HG02610 (cell line): ENCODE measurements at regions not wholly inside any gene's neighbourhood (a gene's known extent, or its start where the extent isn't known, plus 50 kb on each side); places are given as distances from the start of the nearest gene placed in this dataset.

Experiments
- ATAC-seq: cut with Tn5 transposase; IDR thresholded peaks from one replicate; pipeline ENCODE4 v1.9.1; 2021; ENCODE audit warnings: mild to moderate bottlenecking, moderate library complexity; ENCODE audit not compliant: unreplicated experiment

DNA sequence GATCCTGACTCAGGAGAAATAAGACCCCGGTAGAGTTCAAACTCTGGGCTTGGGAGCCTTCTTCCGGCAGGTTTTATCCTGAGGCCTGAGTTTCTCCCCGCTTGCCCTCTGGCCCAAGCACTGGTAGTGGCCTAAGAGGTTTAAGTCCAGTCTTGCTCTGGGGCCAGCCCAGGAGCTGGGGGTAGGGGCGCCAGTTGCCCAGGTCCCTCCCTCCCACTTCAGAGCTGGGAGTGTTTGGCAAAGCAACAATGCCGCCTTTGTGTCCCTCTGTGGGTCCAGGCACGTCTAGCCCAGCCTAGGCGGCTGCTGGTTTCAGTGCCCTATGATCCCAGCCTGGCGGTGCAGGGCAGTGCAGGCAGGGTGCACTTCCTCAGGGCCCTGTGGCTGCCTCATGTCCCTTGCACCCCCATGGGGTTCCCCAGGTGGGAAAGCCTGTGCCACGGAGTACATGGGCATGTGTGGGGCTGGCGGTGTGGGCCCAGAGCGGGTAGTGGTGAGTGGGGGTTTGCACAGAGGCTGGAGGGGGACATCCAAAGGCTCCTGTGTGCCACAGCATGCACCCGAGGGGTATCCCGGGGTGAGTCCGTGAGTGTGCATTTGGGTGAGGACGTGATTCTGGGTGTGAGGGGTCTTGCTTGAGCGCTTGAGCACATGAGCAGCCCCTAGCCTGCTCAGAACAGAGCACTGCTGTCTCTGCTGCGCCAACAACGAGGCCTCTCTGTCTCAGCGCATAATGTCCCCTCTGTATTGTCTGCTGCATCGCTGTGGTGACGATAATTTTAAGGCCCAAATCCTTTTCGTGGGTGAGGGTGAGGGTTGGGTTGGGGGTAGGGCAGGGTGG is 61.7 kb upstream of the PSD2 start:
- ATAC-seq, result no peak

DNA sequence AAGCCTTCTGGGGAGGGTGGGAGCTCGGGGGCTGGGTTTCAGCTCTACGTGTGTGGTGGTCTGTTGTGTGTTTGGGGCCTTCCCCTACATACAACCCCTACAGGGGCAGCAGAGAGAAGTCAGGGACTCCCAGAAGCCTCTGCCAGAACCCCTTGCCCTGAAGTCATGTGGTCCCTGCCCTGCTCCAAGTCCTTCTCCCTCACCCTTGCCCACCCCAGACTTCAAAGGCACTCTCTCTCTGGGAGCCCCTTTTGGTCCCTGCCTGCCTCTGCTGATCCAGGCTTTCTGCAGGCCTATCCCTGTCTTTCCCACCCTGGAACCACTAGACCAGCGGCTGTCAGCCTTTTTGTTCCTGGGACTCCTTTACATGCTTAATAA is 61.1 kb upstream of the PSD2 start:
- no peak for ATAC-seq

DNA sequence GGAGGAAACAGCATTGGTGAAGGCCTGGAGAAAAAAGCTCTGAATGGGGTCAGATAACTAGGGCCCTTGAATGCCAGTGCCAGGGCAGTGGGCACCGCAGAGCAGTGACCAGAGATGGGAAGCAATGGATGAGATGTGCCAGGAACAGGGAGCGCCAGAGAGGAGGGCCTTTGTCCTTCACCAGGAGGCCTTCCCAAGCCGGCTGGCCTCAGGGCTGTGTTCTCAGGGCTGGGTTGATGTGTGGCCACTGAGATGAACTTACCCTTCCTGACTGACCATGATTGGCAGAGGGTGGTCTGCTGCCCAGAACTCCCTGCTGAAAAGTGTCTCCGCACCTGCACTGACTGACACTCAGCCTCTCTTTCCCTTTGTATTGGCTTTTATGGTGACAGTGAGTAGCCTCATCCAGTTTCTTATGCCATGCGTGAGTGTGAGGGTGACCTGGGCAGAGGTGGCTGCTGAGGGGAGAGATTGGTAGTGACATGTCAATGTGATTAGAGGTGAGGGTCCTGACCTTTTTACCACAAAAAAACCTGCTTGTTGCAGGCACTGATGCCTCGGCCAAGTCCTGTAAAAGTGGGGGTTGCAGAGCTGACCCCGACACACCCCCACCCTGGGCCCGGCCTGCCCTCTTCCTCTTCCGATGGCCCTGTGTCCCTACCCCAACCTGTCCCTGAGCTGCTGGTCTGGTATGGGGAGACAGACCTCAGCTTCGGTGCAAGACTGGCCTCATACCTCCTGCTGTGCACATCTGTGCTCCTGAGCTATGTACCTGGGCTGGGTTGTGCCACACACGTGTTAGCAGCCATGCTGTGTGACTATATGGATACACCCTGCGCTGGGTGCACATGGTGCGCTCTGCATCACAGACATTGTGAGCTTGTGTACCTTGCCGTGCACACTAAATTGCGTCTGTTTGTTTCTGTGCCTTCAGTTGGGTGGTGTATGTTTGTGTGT is 57.1 kb upstream of the PSD2 start:
- no peak for ATAC-seq

DNA sequence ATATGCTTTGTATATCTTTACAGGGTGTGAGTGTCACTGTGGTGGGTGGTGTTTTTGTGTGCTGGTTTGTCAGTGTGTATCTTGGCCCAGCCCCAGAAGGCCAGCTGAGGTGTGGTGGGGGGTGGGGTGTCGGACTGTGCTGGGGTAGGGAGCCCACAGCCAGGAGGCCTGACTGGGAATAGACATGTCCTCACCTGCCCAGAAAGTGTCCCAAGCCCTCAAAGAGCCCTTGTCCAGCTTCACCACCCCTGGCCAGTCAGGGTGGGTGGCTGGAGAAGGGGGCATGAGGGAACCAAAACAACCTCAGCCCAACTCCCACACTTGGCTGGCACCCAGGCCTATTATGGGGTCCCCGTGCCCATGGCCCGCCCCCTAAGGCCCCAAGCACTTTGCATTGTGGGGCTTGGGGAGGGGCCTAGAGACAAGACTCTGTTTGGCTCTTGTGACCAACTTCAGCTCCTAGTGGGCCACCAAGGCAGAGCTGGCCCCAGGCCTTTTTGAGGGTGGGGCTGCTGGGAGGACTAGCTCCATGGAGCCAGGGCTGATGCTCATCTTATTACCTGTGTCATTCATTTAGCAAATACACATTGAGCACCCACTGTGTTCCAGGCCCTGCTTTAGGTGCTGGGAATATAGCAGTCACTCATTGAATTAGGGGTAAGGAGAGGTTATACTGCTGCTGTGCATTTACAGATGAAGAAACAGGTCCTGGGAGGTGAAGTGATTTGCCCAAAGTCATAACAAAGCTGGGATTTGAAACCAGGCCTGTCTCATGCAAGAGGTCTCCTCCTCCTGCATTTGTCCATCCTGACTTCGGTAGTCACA is 56.2 kb upstream of the PSD2 start:
- no peak for ATAC-seq

DNA sequence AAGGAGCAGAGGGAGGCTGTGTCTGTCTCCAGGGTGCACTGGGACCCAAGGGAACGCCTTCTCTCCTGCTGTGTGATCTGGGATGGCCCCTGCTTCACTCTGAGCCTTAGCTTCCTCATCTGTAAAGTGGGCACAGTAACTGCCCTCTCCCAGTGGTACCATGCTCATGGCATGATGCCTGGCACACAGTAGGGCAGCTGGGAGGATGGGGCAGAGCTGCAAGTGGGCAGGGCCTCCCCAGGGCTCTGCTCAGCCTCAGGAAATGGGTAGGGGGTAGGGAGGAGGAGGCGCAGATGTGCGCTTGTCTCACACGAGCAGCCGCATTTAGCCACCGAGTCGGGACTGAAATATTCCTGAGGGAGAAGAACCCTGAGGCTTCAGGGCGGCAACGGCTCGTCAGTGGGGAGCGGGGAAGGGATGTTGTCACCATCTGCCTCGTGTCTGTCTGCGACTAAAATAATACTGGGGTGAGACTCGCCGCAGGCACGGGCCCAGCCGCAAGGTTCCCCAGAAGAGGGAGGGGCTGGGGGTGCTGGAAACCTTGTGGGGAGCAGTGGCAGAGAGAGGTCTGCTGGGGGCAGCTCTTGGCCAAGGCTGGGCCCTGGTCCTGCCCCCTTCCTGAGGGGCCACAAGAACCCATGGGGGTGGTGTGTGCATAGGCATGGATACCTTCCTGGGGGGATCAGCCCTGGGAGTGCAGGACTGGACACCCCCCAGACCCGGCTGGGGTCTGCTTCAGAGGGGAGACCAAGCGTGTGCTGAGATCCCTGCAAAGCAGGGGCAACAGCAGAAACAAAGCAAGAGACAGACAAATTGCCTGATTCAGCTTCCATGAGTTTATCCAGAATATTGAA is 55.2 kb upstream of the PSD2 start:
- no peak for ATAC-seq

DNA sequence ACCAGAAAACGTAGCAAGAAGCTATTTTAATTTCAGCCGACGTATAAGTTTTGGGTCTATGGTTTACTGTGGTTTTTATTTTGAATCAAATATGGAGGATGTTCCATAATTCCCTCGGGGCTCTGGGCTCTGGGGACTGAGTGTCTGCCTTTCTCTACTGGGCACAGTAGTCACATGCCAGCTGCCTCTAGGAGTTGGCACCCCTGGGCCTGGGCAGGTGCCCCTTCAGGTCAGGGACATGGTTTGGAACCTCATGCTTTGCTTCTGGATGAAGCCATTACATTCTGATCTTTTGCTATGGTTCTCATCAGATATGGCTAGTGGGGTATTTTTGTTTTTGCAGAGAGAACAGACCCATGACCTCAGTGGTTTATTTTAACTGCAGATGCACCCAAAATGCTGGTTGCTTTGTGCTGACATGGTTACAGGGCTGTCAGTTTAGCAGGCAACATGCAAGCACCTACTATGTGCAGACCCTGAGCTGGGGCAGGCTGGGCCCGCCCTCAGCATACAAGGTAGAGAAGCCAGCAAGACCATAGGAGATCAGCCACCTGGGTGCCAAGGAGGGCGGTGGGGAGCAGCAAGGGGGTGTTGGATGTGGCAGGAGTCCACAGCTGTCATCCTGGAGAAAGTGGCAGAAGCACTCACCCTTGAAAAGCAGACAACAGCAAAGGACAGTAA is 54.5 kb upstream of the PSD2 start:
- no peak for ATAC-seq

DNA sequence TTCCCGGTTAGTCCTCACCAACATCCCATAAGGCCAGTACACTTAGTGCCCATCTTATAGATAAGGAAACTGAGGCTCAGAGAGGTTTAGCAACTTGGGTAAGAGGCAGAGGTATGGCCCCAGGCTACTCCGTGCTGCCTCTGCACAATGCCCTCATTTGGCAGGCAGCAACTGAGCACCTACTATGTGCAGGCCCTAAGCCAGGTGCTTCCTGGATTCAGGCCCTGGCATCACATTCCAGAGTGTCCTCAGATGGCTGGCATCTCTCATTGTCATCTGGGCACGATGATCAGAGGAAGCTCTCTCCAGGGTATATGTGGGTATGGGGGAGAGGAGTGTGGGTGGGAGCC is 53.8 kb upstream of the PSD2 start:
- ATAC-seq, result no peak

DNA sequence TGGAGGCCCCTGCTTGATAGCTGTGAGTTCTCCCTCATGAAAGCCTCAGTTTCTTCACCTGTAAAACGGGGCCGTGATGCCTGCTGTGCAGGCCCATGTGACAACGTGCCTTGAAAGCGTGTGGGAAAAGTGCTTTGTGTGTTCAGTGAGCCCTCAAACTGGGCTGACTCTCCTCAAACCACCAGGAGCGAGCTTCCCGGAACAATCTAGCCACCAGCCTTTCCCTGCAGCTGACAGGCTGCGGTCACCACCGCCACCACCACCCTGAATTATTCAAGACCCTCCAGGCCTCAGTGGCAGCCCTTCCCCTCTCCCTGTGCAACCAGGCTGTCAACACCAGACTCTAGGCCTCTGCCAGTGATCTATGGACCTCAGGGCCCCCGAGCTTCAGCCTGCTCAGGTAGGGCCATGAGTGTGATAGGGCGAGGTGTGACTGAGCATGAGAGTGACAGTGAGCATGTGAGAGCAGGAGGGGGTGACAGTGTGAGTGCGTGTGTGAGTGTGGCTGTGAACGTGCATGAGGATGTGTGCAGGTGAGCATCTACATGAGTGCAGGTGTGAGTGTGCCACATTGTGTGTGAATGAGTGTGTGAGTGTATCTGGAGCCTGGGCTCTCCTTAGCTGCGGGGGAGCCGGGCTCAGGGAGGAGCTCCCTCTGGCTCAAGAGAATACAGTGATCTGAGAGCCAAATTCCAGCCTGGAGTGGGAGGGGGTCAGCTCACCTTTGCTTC is 53.3 kb upstream of the PSD2 start:
- no peak for ATAC-seq

DNA sequence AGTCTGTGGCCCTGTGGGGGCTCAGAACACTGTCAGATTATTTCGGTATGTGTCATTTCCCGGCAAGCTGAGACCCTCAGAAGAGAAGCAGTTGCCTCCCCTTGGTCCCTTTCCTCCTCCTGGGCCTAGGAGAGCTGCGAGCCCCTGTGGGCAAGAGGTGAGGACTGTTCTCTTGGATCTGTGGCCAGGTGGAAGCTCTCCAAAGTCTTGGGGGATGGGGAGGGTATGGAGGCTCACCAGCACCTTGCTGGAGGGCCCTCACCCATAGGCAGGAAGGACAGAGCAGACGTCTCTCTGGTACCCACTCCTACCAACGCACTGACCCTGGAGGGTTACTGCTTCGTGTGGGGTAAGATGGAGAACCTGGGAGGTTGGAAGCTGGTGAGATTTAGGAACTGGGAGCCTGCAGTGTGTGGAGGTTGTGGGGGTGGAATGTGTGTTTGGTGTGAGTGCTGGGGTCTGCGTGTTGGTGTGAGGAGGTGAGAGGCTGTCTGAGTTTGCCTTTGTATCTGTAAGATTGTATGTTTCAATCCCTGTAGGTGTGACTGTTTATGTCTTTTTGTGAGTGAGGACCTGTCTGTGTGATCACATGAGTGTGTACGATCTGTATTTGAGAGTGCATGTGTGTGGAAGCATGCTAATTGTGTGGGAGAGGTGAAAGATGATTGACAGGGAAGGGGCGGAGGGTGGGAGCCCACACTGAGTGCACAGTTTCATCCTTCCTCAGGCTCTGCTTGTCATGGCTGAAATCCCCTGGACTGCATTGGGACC is 52.4 kb upstream of the PSD2 start:
- no peak for ATAC-seq

DNA sequence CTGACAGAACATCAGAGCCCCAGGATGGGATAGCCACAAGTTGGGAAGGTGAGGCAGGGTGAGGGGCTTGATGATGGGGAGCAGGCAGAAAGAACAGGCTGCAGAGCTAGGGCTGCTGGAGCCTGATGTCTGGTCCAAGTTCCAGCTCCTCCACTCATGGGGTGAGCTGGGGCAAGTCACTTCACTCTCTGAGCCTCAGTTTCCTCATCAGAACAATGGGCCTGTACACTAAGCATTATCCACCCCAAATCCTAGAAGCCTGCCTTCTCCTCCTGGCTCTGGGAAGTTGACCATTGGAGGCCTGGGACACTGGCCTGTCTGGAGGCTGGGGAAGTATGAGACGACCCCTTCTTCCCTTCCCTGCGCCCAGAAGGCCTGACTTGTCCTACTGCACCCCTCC is 51.8 kb upstream of the PSD2 start:
- no peak for ATAC-seq

DNA sequence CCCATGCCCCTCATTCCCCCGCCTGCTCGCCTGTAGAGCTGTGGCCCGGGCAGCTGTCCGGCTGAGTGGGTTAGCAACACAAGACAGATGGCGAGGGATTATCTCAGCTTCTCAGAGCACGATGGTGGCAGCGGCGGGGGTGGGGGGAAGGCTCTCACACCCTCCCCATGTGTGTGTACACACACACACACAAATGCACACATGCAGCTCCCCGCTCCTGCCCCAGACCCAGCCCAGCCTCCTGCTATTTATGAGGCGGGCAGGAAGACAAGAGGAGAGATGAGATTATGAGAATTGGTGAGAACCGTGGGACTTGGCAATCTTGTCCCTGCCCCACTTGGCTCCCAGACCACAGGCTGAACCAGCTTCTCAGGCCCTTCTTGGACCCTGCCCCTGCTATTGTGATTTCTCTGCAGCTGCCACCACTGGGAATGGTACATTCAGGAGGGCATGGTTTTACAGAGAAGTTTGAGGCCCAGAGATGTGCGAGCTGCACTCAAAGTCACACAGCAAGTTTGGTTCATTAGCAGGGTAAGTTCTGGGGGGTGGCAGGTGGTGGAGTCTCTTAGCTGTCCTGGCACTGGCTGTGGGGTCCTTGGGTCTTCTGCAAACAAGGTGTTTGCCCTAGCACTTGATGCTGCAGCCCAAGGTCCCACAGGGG is 51.0 kb upstream of the PSD2 start:
- no peak for ATAC-seq

DNA sequence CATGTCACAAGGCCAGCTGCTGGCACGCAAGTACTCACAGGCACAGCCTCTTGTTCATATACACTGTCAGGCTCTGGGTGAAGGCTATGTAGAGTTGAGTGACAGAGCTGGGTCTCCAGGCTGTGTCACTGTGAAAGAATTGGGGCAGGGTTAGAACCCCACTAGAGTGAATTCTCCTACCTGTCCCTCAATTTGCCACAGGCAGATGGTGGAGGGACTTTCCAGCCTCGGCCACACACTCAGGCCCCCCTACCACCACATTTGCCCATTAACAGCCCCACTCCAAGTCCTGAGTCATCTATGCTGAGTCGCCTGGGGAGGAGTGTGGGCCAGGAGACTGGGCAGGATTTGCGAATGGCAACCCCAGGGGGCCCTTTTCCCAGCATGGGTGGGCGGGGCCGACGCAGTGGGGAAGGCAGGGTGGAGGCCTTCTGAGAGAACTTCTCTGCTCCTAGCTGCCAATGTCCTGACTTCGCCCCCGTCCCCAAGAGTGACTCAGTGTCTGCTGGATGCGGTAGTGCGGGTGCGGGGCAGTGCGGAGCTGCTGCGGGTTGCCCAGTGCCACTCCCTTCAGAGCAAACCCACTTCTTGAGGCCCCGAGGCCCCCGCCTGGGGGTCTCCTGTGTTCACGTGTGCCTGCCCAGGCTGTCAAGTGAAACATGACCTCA is 50.3 kb upstream of the PSD2 start:
- ATAC-seq, result no peak

DNA sequence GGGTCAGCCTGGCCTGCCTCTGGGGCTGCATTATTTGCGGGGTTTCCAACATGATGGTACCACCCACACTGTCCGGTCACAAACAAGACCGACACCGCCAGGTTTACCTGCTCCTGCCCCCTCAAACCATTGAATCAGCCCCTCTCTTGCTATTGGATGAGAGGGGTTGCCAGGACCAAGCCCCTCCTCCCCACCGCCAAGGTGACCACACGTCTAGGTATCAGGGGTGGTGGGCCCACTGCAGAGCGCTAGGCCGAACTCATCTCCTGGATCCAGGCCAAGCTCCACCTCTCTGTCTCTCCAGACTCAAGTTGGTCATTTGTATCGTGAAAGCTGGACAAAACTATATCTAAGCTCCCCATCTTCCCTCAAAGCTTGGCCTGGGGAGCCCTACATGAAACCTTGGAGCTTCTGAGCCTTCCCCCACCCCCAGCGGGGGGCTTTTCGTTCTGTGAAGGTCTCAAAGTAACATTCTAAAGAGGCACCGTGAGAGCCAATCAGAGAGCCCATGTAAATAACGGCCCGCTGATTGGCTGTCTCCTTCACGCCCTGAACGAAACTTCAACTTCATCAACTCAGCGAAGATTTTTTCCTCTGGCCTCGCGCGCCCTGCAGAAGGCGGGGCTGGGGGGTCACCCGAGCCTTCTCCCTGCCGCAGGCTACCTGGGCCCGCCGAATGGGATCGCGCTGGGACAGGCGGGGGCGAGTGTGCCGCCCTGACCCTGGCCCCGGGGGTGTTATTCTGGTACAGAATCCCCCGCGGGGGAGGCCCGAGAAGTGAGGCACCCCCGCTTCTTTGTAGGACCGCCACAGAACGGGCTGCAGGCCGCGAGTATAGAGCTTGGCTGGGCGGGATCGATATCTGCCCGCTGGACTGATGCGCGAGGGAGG is 49.6 kb upstream of the PSD2 start:
- peak; percentile 32 for ATAC-seq
